AG04450 (cell line): ENCODE measurements at regions not wholly inside any gene's neighbourhood (a gene's known extent, or its start where the extent isn't known, plus 50 kb on each side); places are given as distances from the start of the nearest gene placed in this dataset.

Experiments
- CTCF ChIA-PET: fragments of 300-600, 350-600 bp; formaldehyde crosslinking; extraction: SDS; loops from one replicate; lab custom pipeline; 2022; ENCODE audit warnings: antibody characterized with exemption, inconsistent platforms; lab: Charles Lee
- POLR2A ChIA-PET: fragments of 350-600 bp; formaldehyde crosslinking; extraction: SDS; loops from one replicate; lab custom pipeline; 2021; ENCODE audit warnings: antibody characterized with exemption, inconsistent platforms; lab: Yijun Ruan, JAX
- DNase-seq: peaks from one replicate; pipeline ENCODE4 v3.0.0-alpha.2; 2011; ENCODE audit warnings: low read depth, low spot score
- H3K27ac ChIP-seq: one replicate; pipeline ENCODE4 v1.5.1; 2012; ENCODE audit warnings: low read depth, low read length, control low read depth
- H3K27me3 ChIP-seq: one replicate; pipeline ENCODE4 v1.6.0; 2012; ENCODE audit warnings: low read length; ENCODE audit not compliant: control insufficient read depth, insufficient read depth
- H3K4me3 ChIP-seq: 2 replicates; pipeline ENCODE4 v1.5.1; 2011; ENCODE audit warnings: mild to moderate bottlenecking, low read depth, low read length, control low read depth
- H3K9me3 ChIP-seq: 2 replicates; pipeline ENCODE4 v1.5.1; 2012; ENCODE audit warnings: low read length; ENCODE audit not compliant: control insufficient read depth, insufficient read depth
- CTCF ChIP-seq: IDR thresholded peaks from 2 replicates; pipeline ENCODE4 v1.5.1; 2011; ENCODE audit warnings: low read depth, low read length, control low read depth, inconsistent platforms

- Histone ChIP-seq H3K27me3 (peaks cover 2% of the 10 kb centered on the region), H3K9me3 (no peaks in the 10 kb centered on the region), H3K27ac (no peak overlapping the region), H3K4me3 (no peak overlapping the region)
- no peak for DNase-seq
- no peak for TF ChIP-seq CTCF
- ChIA-PET POLR2A (no interaction called here), CTCF (no interaction called here)
Measured at GRCh38 chr20:24762371-24762770, 186.7 kb upstream of the CST7 start.

- DNase-seq, result no peak
- H3K27ac ChIP-seq, result no peak overlapping the region
- ChIA-PET POLR2A (no interaction called here), CTCF (no interaction called here)
- H3K4me3 ChIP-seq, result no peak overlapping the region
- H3K27me3 ChIP-seq, result peaks cover 2% of the 10 kb centered on the region
- no peaks in the 10 kb centered on the region for H3K9me3 ChIP-seq
- no peak for TF ChIP-seq CTCF
Measured at GRCh38 chr20:24762791-24763350, 186.2 kb upstream of the CST7 start.

GRCh38 chr20:24763386-24764026 lies 185.6 kb upstream of the CST7 start:
- TF ChIP-seq CTCF, result no peak
- H3K27me3 ChIP-seq, result peaks cover 2% of the 10 kb centered on the region
- H3K27ac ChIP-seq, result no peak overlapping the region
- H3K9me3 ChIP-seq, result no peaks in the 10 kb centered on the region
- DNase-seq, result no peak
- POLR2A ChIA-PET, result no interaction called here
- no peak overlapping the region for H3K4me3 ChIP-seq
- CTCF ChIA-PET, result no interaction called here

GRCh38 chr20:24764027-24764793 lies 184.9 kb upstream of the CST7 start:
- Histone ChIP-seq H3K27me3 (peaks cover 2% of the 10 kb centered on the region), H3K9me3 (no peaks in the 10 kb centered on the region), H3K27ac (no peak overlapping the region), H3K4me3 (no peak overlapping the region)
- ChIA-PET POLR2A (no interaction called here), CTCF (no interaction called here)
- TF ChIP-seq CTCF, result no peak
- DNase-seq, result no peak

GRCh38 chr20:24764794-24765202 lies 184.3 kb upstream of the CST7 start:
- H3K27me3 ChIP-seq, result peaks cover 2% of the 10 kb centered on the region
- POLR2A ChIA-PET, result no interaction called here
- TF ChIP-seq CTCF, result no peak
- no peak overlapping the region for H3K4me3 ChIP-seq
- CTCF ChIA-PET, result no interaction called here
- no peak overlapping the region for H3K27ac ChIP-seq
- no peak for DNase-seq
- H3K9me3 ChIP-seq, result no peaks in the 10 kb centered on the region
